HepG2 (cell line): ENCODE measurements at regions not wholly inside any gene's neighbourhood (a gene's known extent, or its start where the extent isn't known, plus 50 kb on each side); places are given as distances from the start of the nearest gene placed in this dataset.

Experiments used
- ATAC-seq: fragments of 200-7000 bp; cut with Tn5 transposase; 3 replicates; pipeline ENCODE4 v1.9.1; 2020; ENCODE audit warnings: mild to moderate bottlenecking, moderate library complexity
- BruUV-seq: library from RNA; stranded (reverse); fragments of 400-500 nt; replicated peaks from 2 replicates; lab custom pipeline; 2021; lab: Mats Ljungman, UMichigan
- CTCF ChIA-PET: fragments of 300-600 bp; formaldehyde crosslinking; extraction: SDS; loops from one replicate; lab custom pipeline; 2021; ENCODE audit warnings: low total read pairs, inconsistent platforms, low intra/inter-chr PET ratio; lab: Yijun Ruan, JAX
- POLR2A ChIA-PET: fragments of 350-600 bp; sonication (Branson Sonifier 250); formaldehyde crosslinking; loops from one replicate; lab custom pipeline; 2020; ENCODE audit warnings: antibody characterized with exemption, inconsistent platforms; lab: Yijun Ruan, JAX
- DNase-seq: peaks from one replicate; pipeline ENCODE4 v3.0.0-alpha.2; 2015; ENCODE audit warnings: low spot score
- FAIRE-seq: peaks from 3 replicates; lab custom pipeline; 2011; peaks lifted over from hg19 to GRCh38; lab: Jason Lieb, UNC
- H2AFZ ChIP-seq: one replicate; pipeline ENCODE4 v1.6.1; 2011; ENCODE audit warnings: low read length, inconsistent platforms
- H3K27ac ChIP-seq: fragments of 300-600 bp; 3 replicates; pipeline ENCODE4 v1.8.0; 2011; ENCODE audit warnings: mixed run types, mild to moderate bottlenecking, mixed read lengths, low read length, inconsistent platforms; ENCODE audit not compliant: insufficient read depth; ENCODE audit errors: extremely low read length
- H3K27me3 ChIP-seq, 2 experiments: fragments of 200-600 bp in 1 of 2; 2 replicates in 1 of 2; 3 replicates in 1 of 2; pipeline versions ENCODE4 v1.6.0 to v1.8.0; 2011; ENCODE audit warnings: low read length in 2 of 2, mild to moderate bottlenecking in 2 of 2, moderate library complexity in 2 of 2, inconsistent platforms in 1 of 2; ENCODE audit not compliant: insufficient read depth in 2 of 2, control insufficient read depth in 1 of 2
- H3K36me3 ChIP-seq, 2 experiments: fragments of 200-600 bp in 1 of 2; replicated peaks in 1 of 2; 2 replicates in 1 of 2; 3 replicates in 1 of 2; pipeline versions ENCODE4 v1.5.1 to v1.8.0; 2011; ENCODE audit warnings: low read length in 2 of 2, inconsistent platforms in 1 of 2; ENCODE audit not compliant: insufficient read depth in 2 of 2, control insufficient read depth in 1 of 2
- H3K4me1 ChIP-seq: 2 replicates; pipeline ENCODE4 v1.5.1; 2012; ENCODE audit warnings: low read length, inconsistent platforms; ENCODE audit not compliant: insufficient read depth
- H3K4me2 ChIP-seq: 2 replicates; pipeline ENCODE4 v1.6.0; 2011; ENCODE audit warnings: low read depth, low read length, inconsistent platforms
- H3K4me3 ChIP-seq, 3 experiments: fragments of 200-600 bp in 1 of 3; sonication (generic), shearing (Covaris generic) in 1 of 3; replicated peaks in 1 of 3; 2 replicates each; pipeline ENCODE4 v1.5.1; 2011 to 2016; ENCODE audit warnings: low read length in 3 of 3, inconsistent platforms in 2 of 3, low read depth in 2 of 3, mild to moderate bottlenecking in 2 of 3, control low read depth in 1 of 3, mixed read lengths in 1 of 3; ENCODE audit not compliant: insufficient read depth in 1 of 3
- H3K79me2 ChIP-seq: one replicate; pipeline ENCODE4 v1.6.1; 2011; ENCODE audit warnings: low read length, inconsistent platforms; ENCODE audit not compliant: insufficient read depth
- H3K9ac ChIP-seq: 2 replicates; pipeline ENCODE4 v1.6.0; 2011; ENCODE audit warnings: mild to moderate bottlenecking, low read depth, low read length, inconsistent platforms; ENCODE audit not compliant: insufficient read depth
- H3K9me3 ChIP-seq: 2 replicates; pipeline ENCODE4 v1.5.1; 2012; ENCODE audit warnings: mild to moderate bottlenecking, low read length
- H4K20me1 ChIP-seq: 2 replicates; pipeline ENCODE4 v1.6.0; 2011; ENCODE audit warnings: inconsistent platforms, mild to moderate bottlenecking, low read length, moderate library complexity; ENCODE audit not compliant: insufficient read depth
- BHLHE40 ChIP-seq: IDR thresholded peaks from 2 replicates; pipeline ENCODE4 v1.6.1; 2011; ENCODE audit warnings: low read length, improper control_type of control experiment
- CEBPG ChIP-seq: IDR thresholded peaks from 2 replicates; pipeline ENCODE4 v1.6.1; 2016
- EP300 ChIP-seq, 3 experiments: sonication (generic) in 1 of 3; formaldehyde crosslinking in 1 of 3; IDR thresholded peaks; 2 replicates each; pipeline versions ENCODE4 v1.5.1 to v1.6.1; 2011 to 2020; ENCODE audit warnings: low read depth in 2 of 3, low read length in 2 of 3, borderline replicate concordance in 1 of 3, improper control_type of control experiment in 1 of 3, mild to moderate bottlenecking in 1 of 3, missing genetic modification reagents in 1 of 3, moderate library complexity in 1 of 3
- KAT2B ChIP-seq: fragments of 150-350 bp; IDR thresholded peaks from 2 replicates; pipeline ENCODE4 v1.6.1; 2014; ENCODE audit warnings: low read depth, low read length, borderline replicate concordance
- NFYC ChIP-seq: IDR thresholded peaks from 2 replicates; pipeline ENCODE4 v1.6.1; 2016; ENCODE audit warnings: missing genetic modification reagents, missing compliant biosample characterization
- PCBP1 ChIP-seq: fragments of 200-400 bp; formaldehyde crosslinking; IDR thresholded peaks from 2 replicates; pipeline ENCODE4 v1.6.1; 2017; ENCODE audit warnings: mild to moderate bottlenecking, low read depth, low read length, borderline replicate concordance
- PRMT3 ChIP-seq: sonication (generic); formaldehyde crosslinking; IDR thresholded peaks from 2 replicates; pipeline ENCODE4 v1.8.1; 2022; ENCODE audit warnings: low read depth, mild to moderate bottlenecking, moderate library complexity, missing genetic modification reagents, borderline replicate concordance
- PRPF4 ChIP-seq: fragments of 200-400 bp; formaldehyde crosslinking; IDR thresholded peaks from 2 replicates; pipeline ENCODE4 v1.6.1; 2016; ENCODE audit warnings: low read length, low read depth; ENCODE audit not compliant: poor library complexity, severe bottlenecking
- REPIN1 ChIP-seq: sonication (generic); formaldehyde crosslinking; IDR thresholded peaks from 2 replicates; pipeline ENCODE4 v1.8.0; 2022; ENCODE audit warnings: missing genetic modification reagents, low read depth, mild to moderate bottlenecking, borderline replicate concordance
- SOX6 ChIP-seq, 2 experiments: fragments of 450-650 bp in 1 of 2; sonication (generic) in 1 of 2; formaldehyde crosslinking in 1 of 2; IDR thresholded peaks; 2 replicates each; pipeline versions ENCODE4 v1.4.0 to v1.6.1; 2017 to 2020; ENCODE audit warnings: antibody characterized with exemption in 1 of 2, mild to moderate bottlenecking in 1 of 2, missing genetic modification reagents in 1 of 2
- TOE1 ChIP-seq: sonication (generic); formaldehyde crosslinking; IDR thresholded peaks from 2 replicates; pipeline ENCODE4 v1.4.0; 2020; ENCODE audit warnings: mild to moderate bottlenecking, missing genetic modification reagents
- ZBTB7A ChIP-seq: sonication (generic); formaldehyde crosslinking; IDR thresholded peaks from 2 replicates; pipeline ENCODE4 v1.8.0; 2022; ENCODE audit warnings: mild to moderate bottlenecking, missing genetic modification reagents
- ZMYM3 ChIP-seq: sonication (generic); formaldehyde crosslinking; IDR thresholded peaks from 2 replicates; pipeline ENCODE4 v1.5.1; 2020; ENCODE audit warnings: mild to moderate bottlenecking, missing genetic modification reagents
- ZNF121 ChIP-seq: sonication (generic); formaldehyde crosslinking; IDR thresholded peaks from 2 replicates; pipeline ENCODE4 v1.5.0; 2020; ENCODE audit warnings: mild to moderate bottlenecking, missing genetic modification reagents
- ZNF260 ChIP-seq: sonication (generic); formaldehyde crosslinking; IDR thresholded peaks from 2 replicates; pipeline ENCODE4 v1.4.0; 2020; ENCODE audit warnings: missing genetic modification reagents, low read depth, mild to moderate bottlenecking, borderline replicate concordance
- ZNF280B ChIP-seq: sonication (generic); formaldehyde crosslinking; IDR thresholded peaks from 2 replicates; pipeline ENCODE4 v1.5.0; 2020; ENCODE audit warnings: missing genetic modification reagents, mild to moderate bottlenecking, borderline replicate concordance
- ZNF329 ChIP-seq: sonication (generic); formaldehyde crosslinking; IDR thresholded peaks from 2 replicates; pipeline ENCODE4 v1.9.0; 2021; ENCODE audit warnings: low read depth, mild to moderate bottlenecking, missing genetic modification reagents
- ZNF543 ChIP-seq: sonication (generic); formaldehyde crosslinking; IDR thresholded peaks from 2 replicates; pipeline ENCODE4 v1.4.0; 2020; ENCODE audit warnings: mild to moderate bottlenecking, missing genetic modification reagents
- ZNF644 ChIP-seq: IDR thresholded peaks from 2 replicates; pipeline ENCODE4 v1.6.1; 2016; ENCODE audit warnings: low read depth
- ZNF75D ChIP-seq: sonication (generic); formaldehyde crosslinking; IDR thresholded peaks from 2 replicates; pipeline ENCODE4 v1.8.1; 2023; ENCODE audit warnings: missing genetic modification reagents, mild to moderate bottlenecking, borderline replicate concordance
- WGBS: methylation state at CpG from one replicate; pipeline ENCODE4 v1.1.6; 2017; ENCODE audit warnings: low lambda C conversion rate; 5-methylcytosine and 5-hydroxymethylcytosine counted together
- in situ Hi-C: cut with HindIII; loops from 2 replicates; pipeline ENCODE4 v1.10.0; 2017; ENCODE audit warnings: low pct_unique_long_range_greater_than_20kb; ENCODE audit not compliant: extremely low pct_ligation_motif_present
- intact Hi-C: fragments of 100-400 bp; cut with micrococcal nuclease; formaldehyde crosslinking; loops from one replicate; pipeline ENCODE4 v1.10.0; 2022; ENCODE audit not compliant: unreplicated experiment
- TF ChIP-seq, protein P1 (sequence below): IDR thresholded peaks from 2 replicates; pipeline ENCODE4 v1.6.1; 2018; ENCODE audit warnings: missing genetic modification reagents, mild to moderate bottlenecking, missing compliant biosample characterization

DNA sequence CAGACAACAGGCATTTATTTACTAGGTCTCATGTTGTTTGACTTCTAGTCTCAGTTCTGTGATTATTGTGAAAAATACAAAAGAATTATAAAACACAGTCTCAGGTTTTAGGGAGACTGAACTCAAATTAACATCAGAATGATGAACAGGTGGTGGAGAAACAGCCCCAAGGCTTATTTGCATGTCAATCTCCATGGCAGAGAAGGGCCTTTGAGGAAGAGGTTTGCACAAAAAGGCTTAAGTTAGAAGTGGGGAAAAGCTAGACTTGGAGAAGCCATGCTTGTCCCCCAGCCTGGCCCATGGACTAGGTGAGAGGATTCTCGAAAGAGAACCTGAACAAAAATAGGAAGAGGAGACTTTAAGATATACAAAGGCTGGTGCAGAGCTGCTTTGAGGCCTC, 183.3 kb downstream of the EDN1 start (continued):
- TF ChIP-seq ZNF280B (CRISPR knock-in tag) (no peak), PCBP1 (no peak), REPIN1 (CRISPR knock-in tag) (no peak), PRMT3 (no peak), ZBTB7A (CRISPR knock-in tag) (no peak), ZNF75D (CRISPR knock-in tag) (no peak), CEBPG (CRISPR knock-in tag) (no peak), NFYC (CRISPR knock-in tag) (no peak), ZNF260 (CRISPR knock-in tag) (no peak)

DNA sequence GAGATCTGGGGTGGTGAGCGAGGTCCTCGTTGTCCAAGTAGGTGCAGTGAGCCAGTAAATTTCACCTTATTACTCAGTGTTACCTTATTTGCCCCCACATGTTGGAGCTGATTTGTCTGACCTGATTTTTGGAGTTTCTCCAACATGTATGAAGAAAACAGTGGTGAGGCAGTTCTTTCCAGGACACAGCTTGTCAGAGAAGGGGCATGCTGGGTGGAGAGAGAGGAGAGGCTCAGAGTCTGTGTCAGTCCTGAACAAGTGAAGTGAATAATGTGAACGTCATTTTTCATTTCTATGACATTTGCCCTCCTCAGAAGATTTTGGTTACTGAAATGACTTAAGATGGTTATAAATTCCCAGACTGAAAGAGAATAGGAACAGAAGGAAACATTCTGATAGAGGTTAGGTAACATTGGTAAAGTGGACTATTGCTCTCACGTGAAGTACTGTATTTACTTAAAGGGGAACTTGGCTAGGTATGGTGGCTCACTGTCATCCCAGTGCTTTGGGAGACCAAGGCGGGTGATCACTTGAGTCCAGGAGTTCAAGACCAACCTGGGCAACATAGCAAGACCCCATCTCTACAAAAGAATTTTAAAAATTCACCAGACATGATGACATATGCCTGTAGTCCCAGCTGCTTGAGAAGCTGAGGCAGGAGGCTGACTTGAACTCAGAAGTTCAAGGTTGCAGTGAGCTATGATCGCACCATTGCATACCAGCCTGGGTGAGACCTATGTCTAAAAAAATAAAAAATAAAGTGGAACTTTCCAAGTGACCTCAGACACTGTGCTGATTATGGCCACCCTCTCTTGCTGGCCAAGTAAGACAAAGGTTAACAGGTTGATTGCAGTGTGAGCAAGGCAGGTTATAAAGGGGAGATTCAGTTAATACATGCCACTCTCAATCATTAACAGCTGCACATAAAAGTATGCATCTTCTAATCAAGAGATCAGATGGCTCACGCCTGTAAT, 184.3 kb downstream of the EDN1 start:
- FAIRE-seq: no peak
- H3K4me2 ChIP-seq: no peak overlapping the region
- no peak overlapping the region for H2AFZ ChIP-seq
- ATAC-seq: no peak
- H3K9ac ChIP-seq: no peak overlapping the region
- BruUV-seq: no TSS peak
- H3K9me3 ChIP-seq: no peaks in the 10 kb centered on the region
- peaks cover 0 to 8% of the 10 kb centered on the region in 2 experiments; a peak in 1 of 5 replicates for H3K27me3 ChIP-seq
- no peaks in the 10 kb centered on the region for H4K20me1 ChIP-seq
- whole genome bisulfite sequencing: 59% methylated on average over 7 of the region's 7 CpGs
- no peak overlapping the region for H3K4me3 ChIP-seq
- ChIA-PET POLR2A (no interaction called here), CTCF (no interaction called here)
- H3K4me1 ChIP-seq: 0 out of 2 replicates have a peak, but pooled peaks cover 6% of the 10 kb centered on the region
- intact Hi-C loops (no loop called here), in situ Hi-C loops (no loop called here)
- no peaks in the 10 kb centered on the region for H3K36me3 ChIP-seq
- no peaks in the 10 kb centered on the region for H3K79me2 ChIP-seq
- H3K27ac ChIP-seq: no peak overlapping the region
- DNase-seq: peak; percentile 28
- TF ChIP-seq ZMYM3 (CRISPR knock-in tag) (peak; percentile 12; the same call in 1 of the 2 replicates), PRPF4 (no peak), ZNF543 (CRISPR knock-in tag) (no peak), ZNF644 (CRISPR knock-in tag) (peak; percentile 27; the same call in 1 of the 2 replicates), ZNF329 (CRISPR knock-in tag) (no peak), TOE1 (no peak), EP300 (IDR thresholded peaks at IDR 0.05; ENCODE audit: low read depth in 2 of 2, low read length in 2 of 2) (no peak), EP300 (CRISPR knock-in tag; IDR thresholded peaks at IDR 0.05; ENCODE audit: borderline replicate concordance) (no peak), ZNF121 (CRISPR knock-in tag) (peak; percentile 93), KAT2B (no peak), BHLHE40 (peak; percentile 85), SOX6 (IDR thresholded peaks at IDR 0.05) (no peak), SOX6 (CRISPR knock-in tag; IDR thresholded peaks at IDR 0.05) (0 out of 2 replicates have a peak, but pooled peaks have one; percentile 14)
- TF ChIP-seq, protein P1, sequence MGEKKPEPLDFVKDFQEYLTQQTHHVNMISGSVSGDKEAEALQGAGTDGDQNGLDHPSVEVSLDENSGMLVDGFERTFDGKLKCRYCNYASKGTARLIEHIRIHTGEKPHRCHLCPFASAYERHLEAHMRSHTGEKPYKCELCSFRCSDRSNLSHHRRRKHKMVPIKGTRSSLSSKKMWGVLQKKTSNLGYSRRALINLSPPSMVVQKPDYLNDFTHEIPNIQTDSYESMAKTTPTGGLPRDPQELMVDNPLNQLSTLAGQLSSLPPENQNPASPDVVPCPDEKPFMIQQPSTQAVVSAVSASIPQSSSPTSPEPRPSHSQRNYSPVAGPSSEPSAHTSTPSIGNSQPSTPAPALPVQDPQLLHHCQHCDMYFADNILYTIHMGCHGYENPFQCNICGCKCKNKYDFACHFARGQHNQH: no peak
